GM23338 (cell line): ENCODE measurements at regions not wholly inside any gene's neighbourhood (a gene's known extent, or its start where the extent isn't known, plus 50 kb on each side); places are given as distances from the start of the nearest gene placed in this dataset.

Experiments
- ATAC-seq: fragments of 200-7000 bp; cut with Tn5 transposase; 3 replicates; pipeline ENCODE4 v1.9.1; 2020
- DNase-seq: peaks from one replicate; pipeline ENCODE4 v3.0.0-alpha.2; 2015; ENCODE audit warnings: low spot score
- H2AFZ ChIP-seq: fragments of 200-600 bp; sonication (generic); 2 replicates; pipeline ENCODE4 v1.8.0; 2016; ENCODE audit warnings: antibody characterized with exemption, mild to moderate bottlenecking, moderate library complexity
- H3F3A ChIP-seq: fragments of 200-600 bp; sonication (generic); replicated peaks from 2 replicates; pipeline ENCODE4 v1.8.0; 2017; ENCODE audit warnings: antibody characterized with exemption, mixed run types, low read depth
- H3K27ac ChIP-seq: fragments of 200-600 bp; sonication (generic); 2 replicates; pipeline ENCODE4 v1.6.1; 2016; ENCODE audit warnings: low read depth
- H3K27me3 ChIP-seq: fragments of 200-600 bp; sonication (generic); 2 replicates; pipeline ENCODE4 v1.8.0; 2016; ENCODE audit warnings: mild to moderate bottlenecking, mixed run types, moderate library complexity; ENCODE audit not compliant: insufficient read depth
- H3K36me3 ChIP-seq: fragments of 200-600 bp; sonication (generic); 2 replicates; pipeline ENCODE4 v1.8.0; 2016; ENCODE audit warnings: mild to moderate bottlenecking; ENCODE audit not compliant: insufficient read depth
- H3K4me1 ChIP-seq: fragments of 200-600 bp; sonication (generic); 2 replicates; pipeline ENCODE4 v1.8.0; 2016; ENCODE audit warnings: mild to moderate bottlenecking, moderate library complexity; ENCODE audit not compliant: insufficient read depth
- H3K4me2 ChIP-seq: fragments of 200-600 bp; sonication (generic); 2 replicates; pipeline ENCODE4 v1.7.1; 2017; ENCODE audit warnings: mixed run types
- H3K4me3 ChIP-seq: fragments of 200-600 bp; sonication (generic); 2 replicates; pipeline ENCODE4 v1.6.1; 2016; ENCODE audit warnings: mixed run types
- H3K79me2 ChIP-seq: fragments of 200-600 bp; sonication (generic); replicated peaks from 2 replicates; pipeline ENCODE4 v1.8.0; 2017; ENCODE audit warnings: mild to moderate bottlenecking; ENCODE audit not compliant: insufficient read depth
- H3K9me2 ChIP-seq: fragments of 200-600 bp; sonication (generic); 2 replicates; pipeline ENCODE4 v1.8.0; 2017; ENCODE audit not compliant: insufficient read depth
- H4K20me1 ChIP-seq: fragments of 200-600 bp; sonication (generic); replicated peaks from 2 replicates; pipeline ENCODE4 v1.8.0; 2017; ENCODE audit warnings: mild to moderate bottlenecking; ENCODE audit not compliant: insufficient read depth
- H3K27ac Mint-ChIP-seq: 2 replicates; pipeline ENCODE4 v1.8.0; 2020; ENCODE audit warnings: inconsistent platforms, mild to moderate bottlenecking, moderate library complexity, mixed read lengths
- H3K27me3 Mint-ChIP-seq: 3 replicates; pipeline ENCODE4 v1.8.0; 2022; ENCODE audit warnings: low read depth, mild to moderate bottlenecking, moderate library complexity, mixed read lengths, inconsistent platforms; ENCODE audit not compliant: insufficient read depth, poor library complexity
- H3K36me3 Mint-ChIP-seq: 3 replicates; pipeline ENCODE4 v1.8.0; 2021; ENCODE audit warnings: low read depth, mild to moderate bottlenecking, inconsistent platforms, moderate library complexity, mixed read lengths
- H3K4me1 Mint-ChIP-seq: 3 replicates; pipeline ENCODE4 v1.8.0; 2020; ENCODE audit warnings: mild to moderate bottlenecking, inconsistent platforms, mixed read lengths
- H3K4me3 Mint-ChIP-seq: 3 replicates; pipeline ENCODE4 v1.8.0; 2021; ENCODE audit warnings: moderate library complexity, mild to moderate bottlenecking, inconsistent platforms, mixed read lengths
- H3K9me3 Mint-ChIP-seq: 3 replicates; pipeline ENCODE4 v1.8.0; 2020; ENCODE audit warnings: moderate library complexity, mild to moderate bottlenecking, inconsistent platforms, mixed read lengths
- CREB1 ChIP-seq: fragments of 250-450 bp; sonication (Bioruptor Pico); IDR thresholded peaks from 2 replicates; pipeline ENCODE4 v1.5.0; 2020; ENCODE audit warnings: low read depth, mild to moderate bottlenecking, moderate library complexity
- CTCF ChIP-seq, 2 experiments: fragments of 200-600 bp in 1 of 2; sonication (generic) in 1 of 2; conservative IDR thresholded peaks; 2 replicates each; pipeline versions ENCODE4 v1.5.1 to v1.6.1; 2016 to 2017; ENCODE audit warnings: antibody characterized with exemption in 2 of 2, low read depth in 2 of 2, mild to moderate bottlenecking in 2 of 2, moderate library complexity in 1 of 2
- ETS1 ChIP-seq: IDR thresholded peaks from 2 replicates; pipeline ENCODE4 v1.6.1; 2016; ENCODE audit warnings: antibody characterized with exemption
- EZH2 ChIP-seq: fragments of 200-600 bp; sonication (generic); IDR thresholded peaks from one replicate; pipeline ENCODE4 v1.8.0; 2017; ENCODE audit warnings: antibody characterized with exemption, mild to moderate bottlenecking, low read depth; ENCODE audit not compliant: unreplicated experiment
- EZH2phosphoT487 ChIP-seq: fragments of 200-600 bp; sonication (generic); IDR thresholded peaks from one replicate; pipeline ENCODE4 v1.8.1; 2018; ENCODE audit warnings: antibody characterized with exemption; ENCODE audit not compliant: unreplicated experiment
- JUNB ChIP-seq: IDR thresholded peaks from one replicate; pipeline ENCODE4 v1.6.1; 2016; ENCODE audit warnings: antibody characterized with exemption; ENCODE audit not compliant: unreplicated experiment
- NANOG ChIP-seq: IDR thresholded peaks from 2 replicates; pipeline ENCODE4 v1.6.1; 2016; ENCODE audit warnings: antibody characterized with exemption, borderline replicate concordance
- POLR2AphosphoS5 ChIP-seq: IDR thresholded peaks from 2 replicates; pipeline ENCODE4 v1.6.1; 2016; ENCODE audit warnings: antibody characterized with exemption, low read depth
- REST ChIP-seq: IDR thresholded peaks from one replicate; pipeline ENCODE4 v1.6.1; 2018; ENCODE audit warnings: antibody characterized with exemption; ENCODE audit not compliant: unreplicated experiment
- STAT1 ChIP-seq: IDR thresholded peaks from one replicate; pipeline ENCODE4 v1.6.1; 2016; ENCODE audit warnings: antibody characterized with exemption; ENCODE audit not compliant: unreplicated experiment
- ZNF114 ChIP-seq: fragments of 250-450 bp; sonication (Bioruptor Pico); IDR thresholded peaks from 2 replicates; pipeline ENCODE4 v1.5.0; 2020; ENCODE audit warnings: mild to moderate bottlenecking, moderate library complexity
- ZNF462 ChIP-seq: fragments of 250-450 bp; sonication (Bioruptor Pico); IDR thresholded peaks from 2 replicates; pipeline ENCODE4 v1.5.0; 2020; ENCODE audit warnings: mild to moderate bottlenecking, moderate library complexity

GRCh38 chr2:163493359-163494298 is 242.2 kb downstream of the FIGN start (continued):
- TF ChIP-seq ZNF462 (CRISPR knock-in tag) (no peak), CREB1 (no peak), JUNB (no peak)

GRCh38 chr2:163491850-163492249 is 244.0 kb downstream of the FIGN start:
- Histone ChIP-seq H3K4me1 (peaks cover 13% of the 10 kb centered on the region), H3K4me2 (no peak overlapping the region), H2AFZ (peak overlapping the region; percentile 43; the same call in 1 of the 2 replicates), H3K4me3 (no peak overlapping the region), H3K9me2 (no peaks in the 10 kb centered on the region; the same call in 1 of the 2 replicates), H4K20me1 (no peaks in the 10 kb centered on the region), H3K27ac (no peak overlapping the region), H3K79me2 (no peaks in the 10 kb centered on the region), H3K27me3 (no peaks in the 10 kb centered on the region), H3F3A (no peaks in the 10 kb centered on the region), H3K36me3 (0 out of 2 replicates have a peak, but pooled peaks cover under 1% of the 10 kb centered on the region)
- no peak overlapping the region for H3K27ac Mint-ChIP-seq
- H3K36me3 Mint-ChIP-seq = no peaks in the 10 kb centered on the region
- peaks cover 7% of the 10 kb centered on the region for H3K4me1 Mint-ChIP-seq
- H3K27me3 Mint-ChIP-seq = no peaks in the 10 kb centered on the region
- no peak overlapping the region for H3K4me3 Mint-ChIP-seq
- no peaks in the 10 kb centered on the region; the same call in 2 of the 3 replicates for H3K9me3 Mint-ChIP-seq
- DNase-seq (no peak), ATAC-seq (no peak)
- TF ChIP-seq ZNF114 (CRISPR knock-in tag) (no peak), CTCF (conservative IDR thresholded peaks at IDR 0.05; ENCODE audit: low read depth in 2 of 2) (no peak), NANOG (no peak), POLR2AphosphoS5 (no peak), EZH2 (no peak), ETS1 (no peak), EZH2phosphoT487 (no peak), STAT1 (no peak), REST (no peak), JUNB (no peak)
